Duodenal mucosa (tissue), 2 donors: ENCODE measurements at regions not wholly inside any gene's neighbourhood (a gene's known extent, or its start where the extent isn't known, plus 50 kb on each side); places are given as distances from the start of the nearest gene placed in this dataset.
"Not testable (repeated sequence)": the region's sequence is repeated elsewhere in the genome, so short reads cannot be mapped to it uniquely, and the experiment has no call there.

ENCODE experiments used
- H3K27ac ChIP-seq: one replicate; pipeline ENCODE4 v1.7.0; 2013; ENCODE audit warnings: low read depth, low read length
- H3K27me3 ChIP-seq, 2 donors: one replicate each; pipeline ENCODE4 v1.7.0; 2013; ENCODE audit warnings: low read length in 2 of 2, control low read depth in 1 of 2; ENCODE audit not compliant: insufficient read depth in 2 of 2, control insufficient read depth in 1 of 2
- H3K36me3 ChIP-seq, 2 donors: one replicate each; pipeline ENCODE4 v1.7.0; 2013; ENCODE audit warnings: low read length in 2 of 2, control low read depth in 1 of 2; ENCODE audit not compliant: insufficient read depth in 2 of 2, control insufficient read depth in 1 of 2
- H3K4me1 ChIP-seq, 2 donors: one replicate each; pipeline ENCODE4 v1.7.0; 2013; ENCODE audit warnings: low read length in 2 of 2, control low read depth in 1 of 2; ENCODE audit not compliant: insufficient read depth in 2 of 2, control insufficient read depth in 1 of 2
- H3K4me3 ChIP-seq, 2 donors: one replicate each; pipeline ENCODE4 v1.7.0; 2013; ENCODE audit warnings: low read length in 2 of 2, low read depth in 1 of 2
- H3K9ac ChIP-seq, 2 donors: one replicate each; pipeline ENCODE4 v1.7.0; 2013; ENCODE audit warnings: low read length in 2 of 2, low read depth in 1 of 2
- H3K9me3 ChIP-seq, 2 donors: one replicate each; pipeline ENCODE4 v1.7.0; 2013; ENCODE audit warnings: low read length in 2 of 2, control low read depth in 1 of 2; ENCODE audit not compliant: control insufficient read depth in 1 of 2

DNA sequence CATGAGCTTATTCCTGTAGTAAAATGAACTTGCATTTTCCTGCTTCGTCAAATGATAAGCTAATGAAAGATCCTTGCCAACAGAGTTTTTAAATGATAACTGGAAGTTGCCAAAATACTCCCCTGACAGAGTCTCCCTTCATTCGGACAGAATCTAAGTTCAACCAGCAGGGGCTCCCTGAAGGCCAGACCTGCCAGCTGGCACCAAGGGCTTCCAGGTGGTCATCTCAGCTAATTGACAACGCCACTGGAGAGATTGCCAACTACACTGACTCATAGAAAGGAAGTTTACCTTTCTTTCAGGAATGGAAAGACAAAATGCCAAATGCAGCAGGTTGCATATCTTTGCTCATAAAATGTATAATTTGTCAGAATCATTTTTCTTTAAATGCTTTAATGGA lies 462.8 kb downstream of the GXYLT1 start:
- H3K9ac ChIP-seq: no peak overlapping the region

DNA sequence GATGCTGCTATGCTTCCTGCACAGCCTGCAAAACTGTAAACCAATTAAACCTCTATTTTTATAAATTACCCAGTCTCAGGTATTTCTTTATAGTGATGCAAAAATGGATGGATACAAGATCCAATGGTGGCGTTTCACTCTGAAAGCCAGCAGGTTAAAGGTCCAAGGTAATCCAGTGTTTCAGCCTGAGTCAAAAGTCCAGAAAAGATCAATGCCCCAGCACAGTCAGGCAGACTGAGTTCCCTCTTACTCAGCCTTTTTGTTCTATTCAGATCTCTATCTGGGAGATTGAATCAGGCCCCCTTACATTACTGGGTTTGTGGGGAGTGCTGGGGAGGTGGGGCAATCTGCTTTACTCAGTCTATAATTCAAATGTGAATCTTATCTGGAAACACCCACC lies 464.5 kb downstream of the GXYLT1 start:
- H3K27me3 ChIP-seq: no peaks in the 10 kb centered on the region
- H3K36me3 ChIP-seq: no peaks in the 10 kb centered on the region
- no peak overlapping the region for H3K9ac ChIP-seq
- H3K9me3 ChIP-seq: peaks cover 0 to 3% of the 10 kb centered on the region in 2 donors
- H3K27ac ChIP-seq: no peak overlapping the region
- H3K4me3 ChIP-seq: no peak overlapping the region
- no peaks in the 10 kb centered on the region for H3K4me1 ChIP-seq

More for the DNA sequence above, 462.8 kb downstream of the GXYLT1 start:
- H3K4me3 ChIP-seq: no peak overlapping the region
- H3K27ac ChIP-seq: no peak overlapping the region
- no peaks in the 10 kb centered on the region for H3K4me1 ChIP-seq
- H3K36me3 ChIP-seq: no peaks in the 10 kb centered on the region
- H3K27me3 ChIP-seq: no peaks in the 10 kb centered on the region
- H3K9me3 ChIP-seq: peaks cover 0 to 3% of the 10 kb centered on the region in 2 donors

DNA sequence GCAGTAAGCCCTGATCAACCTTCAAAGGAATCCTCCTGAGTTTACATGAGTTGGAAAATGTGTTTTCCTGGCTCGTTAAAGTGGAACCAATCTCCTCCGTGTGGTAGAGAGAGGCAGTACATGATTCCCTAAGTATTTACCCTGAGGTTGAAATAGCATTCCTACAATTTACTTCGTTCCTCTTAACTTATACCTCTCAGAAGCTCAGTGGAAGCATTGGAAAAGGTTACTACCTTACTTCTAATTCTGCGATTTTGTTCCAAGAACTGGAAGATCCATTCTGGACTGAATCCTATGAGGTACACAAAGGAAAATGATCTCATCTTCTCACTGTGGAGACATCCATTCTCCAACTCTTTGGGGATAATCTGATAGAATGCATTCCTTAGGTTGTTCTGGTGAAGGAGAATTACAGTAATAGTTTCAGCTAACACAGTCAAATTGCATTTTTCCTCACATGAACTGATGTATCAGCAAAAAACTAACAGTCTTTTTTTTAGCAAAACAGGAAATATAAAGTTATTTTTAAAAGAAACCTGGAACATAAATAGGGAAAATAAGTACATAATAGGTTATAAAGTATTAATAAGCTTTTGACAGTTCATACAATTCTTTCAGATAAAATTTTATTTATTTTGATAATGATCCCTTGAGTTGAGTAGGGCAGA lies 475.6 kb downstream of the PDZRN4 start:
- no peak overlapping the region for H3K4me3 ChIP-seq

DNA sequence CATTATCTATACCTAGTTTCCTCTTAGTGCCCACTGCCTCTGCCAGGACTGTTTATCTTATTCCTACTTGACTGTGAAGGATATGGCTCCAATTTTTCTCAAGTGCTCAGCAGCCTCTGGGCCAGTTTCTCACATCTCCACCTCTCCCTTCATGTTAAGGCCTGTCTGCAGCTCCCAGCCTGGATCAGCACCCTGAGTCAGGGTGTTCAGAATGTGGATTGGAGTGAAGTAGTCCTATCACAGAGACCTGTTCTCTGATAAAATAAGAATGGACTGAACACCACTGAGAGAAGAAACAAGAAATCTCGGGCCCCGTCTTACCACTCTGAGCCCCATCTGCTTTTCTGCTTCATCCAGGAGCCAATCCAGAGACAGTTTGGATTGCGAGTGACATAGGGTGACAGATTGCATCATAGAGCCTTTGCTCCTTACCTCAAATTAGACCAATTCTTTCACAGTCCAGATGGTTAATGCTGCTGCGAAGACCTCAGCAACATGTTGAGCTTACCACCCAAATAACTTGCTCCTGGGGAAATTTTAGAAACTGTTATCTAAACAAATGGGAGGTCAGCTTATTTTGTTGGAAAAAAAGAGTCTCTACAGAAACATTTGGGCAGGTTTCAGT lies 473.1 kb downstream of the PDZRN4 start:
- H3K27ac ChIP-seq: no peak overlapping the region

More for the DNA sequence above, 475.6 kb downstream of the PDZRN4 start:
- Histone ChIP-seq H3K27ac (no peak overlapping the region), H3K36me3 (no peaks in the 10 kb centered on the region), H3K9ac (no peak overlapping the region), H3K4me1 (no peaks in the 10 kb centered on the region), H3K9me3 (no peaks in the 10 kb centered on the region), H3K27me3 (no peaks in the 10 kb centered on the region)

DNA sequence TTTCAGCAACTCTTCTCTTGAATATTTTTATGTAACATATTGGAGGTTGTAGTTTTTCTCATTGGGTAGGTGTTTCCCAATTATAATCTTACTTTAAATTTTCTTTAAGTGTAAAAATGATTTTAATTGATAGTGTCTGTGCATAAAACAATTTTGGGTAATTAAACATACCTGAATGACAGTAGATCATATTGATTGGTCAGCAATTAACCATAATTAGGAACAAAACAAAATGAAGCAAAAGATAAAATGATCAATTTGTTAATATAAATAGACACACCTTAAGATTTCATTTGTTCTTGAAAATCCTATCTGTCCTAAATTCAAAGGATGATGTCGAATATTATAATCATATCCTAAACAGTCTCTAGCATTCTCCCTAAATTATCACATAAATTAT lies 468.3 kb downstream of the PDZRN4 start:
- no peaks in the 10 kb centered on the region for H3K36me3 ChIP-seq
- H3K9ac ChIP-seq: no peak overlapping the region
- no peak overlapping the region for H3K4me3 ChIP-seq

More for the DNA sequence above, 473.1 kb downstream of the PDZRN4 start:
- no peaks in the 10 kb centered on the region for H3K27me3 ChIP-seq
- no peaks in the 10 kb centered on the region for H3K36me3 ChIP-seq
- no peak overlapping the region for H3K9ac ChIP-seq
- no peaks in the 10 kb centered on the region for H3K4me1 ChIP-seq
- H3K9me3 ChIP-seq: no peaks in the 10 kb centered on the region
- H3K4me3 ChIP-seq: no peak overlapping the region

DNA sequence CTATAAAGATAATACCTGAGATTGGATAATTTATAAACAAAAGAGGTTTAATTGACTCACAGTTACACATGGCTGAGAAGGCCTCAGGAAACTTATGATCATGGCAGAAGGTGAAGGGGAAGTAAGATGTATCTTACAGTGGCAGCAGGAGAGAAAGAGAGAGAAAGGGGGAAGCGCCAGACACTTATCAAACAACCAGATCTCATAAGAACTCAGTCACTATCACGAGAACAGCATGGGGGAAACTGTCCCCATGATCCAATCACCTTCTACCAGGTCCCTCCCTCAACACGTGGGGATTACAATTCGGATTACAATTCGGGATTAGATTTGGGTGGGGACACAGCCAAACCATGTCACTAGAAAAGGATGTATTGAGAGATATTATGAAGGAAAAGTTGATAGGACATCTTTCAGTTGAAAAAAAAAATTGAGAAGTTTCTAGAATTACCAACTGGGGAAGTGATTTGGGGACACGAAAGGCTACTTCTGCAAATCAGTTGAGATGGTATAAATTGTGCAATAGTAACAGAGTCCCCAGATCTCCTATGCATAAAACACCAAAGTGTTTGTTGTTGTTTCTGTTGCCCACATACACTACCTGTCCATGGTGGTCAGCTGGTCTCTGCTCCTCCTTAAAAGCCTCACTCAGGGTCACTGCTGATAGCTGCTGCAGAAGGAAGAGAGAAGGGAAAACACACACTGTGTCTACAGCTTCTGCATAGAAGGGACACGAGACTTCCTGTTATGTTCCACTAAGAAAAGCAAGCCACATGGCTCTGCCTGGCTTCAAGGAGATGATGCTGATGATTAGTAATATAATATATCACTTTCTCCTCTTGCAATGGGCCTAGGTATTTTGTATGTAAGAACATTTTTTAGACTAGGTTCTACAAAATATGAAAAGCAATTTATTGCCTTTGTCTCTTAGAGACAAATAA lies 465.5 kb downstream of the PDZRN4 start:
- no peaks in the 10 kb centered on the region for H3K4me1 ChIP-seq
- H3K9ac ChIP-seq: no peak overlapping the region
- H3K36me3 ChIP-seq: no peaks in the 10 kb centered on the region
- no peak overlapping the region for H3K27ac ChIP-seq
- no peaks in the 10 kb centered on the region for H3K27me3 ChIP-seq
- no peaks in the 10 kb centered on the region for H3K9me3 ChIP-seq
- no peak overlapping the region for H3K4me3 ChIP-seq

More for the DNA sequence above, 468.3 kb downstream of the PDZRN4 start:
- Histone ChIP-seq H3K9me3 (no peaks in the 10 kb centered on the region), H3K27ac (no peak overlapping the region), H3K4me1 (no peaks in the 10 kb centered on the region), H3K27me3 (no peaks in the 10 kb centered on the region)

DNA sequence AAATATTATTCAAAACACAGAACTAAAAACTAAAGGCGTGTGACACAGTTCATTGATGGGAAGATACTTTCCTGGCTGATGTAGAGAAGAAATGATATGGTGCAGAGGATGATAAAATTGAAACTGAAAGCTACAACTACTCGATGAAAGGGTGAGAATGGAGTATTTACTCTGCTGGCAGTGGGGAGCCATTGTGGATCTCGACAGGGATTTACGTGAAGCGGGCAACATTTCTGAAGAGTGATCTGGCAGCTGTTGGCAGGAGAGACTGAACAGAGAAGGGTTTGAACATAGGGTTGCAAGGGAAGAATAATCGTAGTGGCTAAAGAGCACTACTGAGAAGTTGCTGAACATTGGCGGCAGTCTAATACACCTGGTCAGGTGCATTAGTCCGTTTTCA lies 464.9 kb downstream of the PDZRN4 start:
- Histone ChIP-seq H3K4me3 (no peak overlapping the region), H3K27ac (no peak overlapping the region), H3K9ac (no peak overlapping the region), H3K36me3 (no peaks in the 10 kb centered on the region), H3K9me3 (no peaks in the 10 kb centered on the region), H3K4me1 (no peaks in the 10 kb centered on the region), H3K27me3 (no peaks in the 10 kb centered on the region)

DNA sequence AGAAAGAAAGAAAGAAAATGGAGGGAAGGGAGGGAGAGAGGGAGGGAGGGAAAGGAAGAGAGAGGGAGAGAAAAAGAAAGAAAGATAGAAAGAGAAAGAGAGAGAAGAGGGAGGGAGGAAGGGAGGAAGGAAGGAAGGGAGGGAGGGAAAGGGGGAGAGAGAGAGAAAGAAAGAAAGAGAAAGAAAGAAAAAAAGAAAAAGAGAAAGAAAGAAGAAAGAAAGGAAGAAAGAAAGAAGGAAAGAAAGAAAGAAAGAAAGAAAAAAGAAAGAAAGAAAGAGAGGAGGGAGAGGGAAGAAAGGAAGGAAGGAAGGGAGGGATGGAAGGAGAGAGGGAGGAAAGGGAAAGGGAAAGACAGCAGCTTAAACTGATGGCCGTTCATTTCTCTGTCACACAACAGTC lies 457.5 kb downstream of the PDZRN4 start:
- Histone ChIP-seq H3K4me3 (no peak overlapping the region), H3K36me3 (no peaks in the 10 kb centered on the region), H3K27ac (no peak overlapping the region), H3K9ac (no peak overlapping the region), H3K9me3 (no peaks in the 10 kb centered on the region), H3K4me1 (no peaks in the 10 kb centered on the region), H3K27me3 (no peaks in the 10 kb centered on the region)

DNA sequence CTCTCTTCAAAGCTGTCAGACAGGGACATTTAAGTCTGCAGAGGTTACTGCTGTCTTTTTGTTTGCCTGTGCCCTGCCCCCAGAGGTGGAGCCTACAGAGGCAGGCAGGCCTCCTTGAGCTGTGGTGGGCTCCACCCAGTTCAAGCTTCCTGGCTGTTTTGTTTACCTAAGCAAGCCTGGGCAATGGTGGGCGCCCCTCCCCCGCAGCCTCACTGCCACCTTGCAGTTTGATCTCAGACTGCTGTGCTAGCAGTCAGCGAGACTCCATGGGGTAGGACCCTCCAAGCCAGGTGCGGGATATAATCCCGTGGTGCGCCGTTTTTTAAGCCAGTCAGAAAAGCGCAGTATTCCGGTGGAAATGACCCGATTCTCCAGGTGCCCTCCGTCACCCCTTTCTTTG lies 454.7 kb downstream of the PDZRN4 start:
- not testable (repeated sequence) for H3K9me3 ChIP-seq, H3K36me3 ChIP-seq, H3K4me1 ChIP-seq, H3K27ac ChIP-seq, H3K4me3 ChIP-seq, H3K9ac ChIP-seq, H3K27me3 ChIP-seq

DNA sequence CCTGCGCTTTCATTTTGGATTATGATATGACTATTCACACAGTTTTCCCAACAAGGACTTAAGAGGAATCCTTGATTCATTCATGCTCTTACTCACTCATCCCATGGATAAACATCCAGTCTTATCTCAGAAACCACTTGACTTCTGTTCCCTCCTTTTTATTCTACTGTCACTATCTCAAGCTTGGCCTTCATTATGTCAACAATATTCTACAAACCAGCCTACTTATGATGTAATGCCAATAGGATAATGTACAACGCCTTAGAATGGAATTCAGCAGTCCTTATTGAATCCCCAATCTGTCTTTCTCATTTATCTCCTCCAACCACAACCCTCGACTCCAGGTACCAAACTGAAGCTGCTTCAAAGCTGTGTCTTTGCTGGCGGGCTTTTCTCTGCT lies 448.5 kb downstream of the PDZRN4 start:
- Histone ChIP-seq H3K4me1 (no peaks in the 10 kb centered on the region), H3K27me3 (no peaks in the 10 kb centered on the region), H3K27ac (no peak overlapping the region), H3K4me3 (no peak overlapping the region), H3K9me3 (no peaks in the 10 kb centered on the region), H3K36me3 (no peaks in the 10 kb centered on the region), H3K9ac (no peak overlapping the region)
